ENCODE measurements at regions not wholly inside any gene's neighbourhood (a gene's known extent, or its start where the extent isn't known, plus 50 kb on each side); places are given as distances from the start of the nearest gene placed in this dataset.

GRCh38 chr4:179128299-179128698 lies 1686.1 kb upstream of the AGA start:
- TF ChIP-seq CTCF (IDR thresholded peaks at IDR 0.05 in 8 of 11, conservative IDR thresholded peaks at IDR 0.05 in 3 of 11) (no peak), POLR2AphosphoS5 (IDR thresholded peaks at IDR 0.05) (no peak), POLR2A (IDR thresholded peaks at IDR 0.05) (no peak)
- Histone ChIP-seq H3K9me3 (peaks cover 0 to 17% (median 3%) of the 10 kb centered on the region in 8 donors), H3K4me1 (no peaks in the 10 kb centered on the region), H3K4me3 (no peak overlapping the region), H3K36me3 (no peaks in the 10 kb centered on the region), H3K27me3 (replicated peaks in 1 of 7) (no peaks in the 10 kb centered on the region), H3K27ac (no peak overlapping the region)
- intact Hi-C loops (cut with DNase I; ENCODE audit: low total_unique reads): no loop called here
- no peak for DNase-seq
- 58 to 69% (median 65%) methylated on average over 4 of the region's 4 CpGs for WGBS, 5 donors

- no peak overlapping the region for H3K4me3 ChIP-seq
- intact Hi-C loops (cut with DNase I; ENCODE audit: low total_unique reads): no loop called here
- TF ChIP-seq POLR2AphosphoS5 (IDR thresholded peaks at IDR 0.05) (no peak), CTCF (IDR thresholded peaks at IDR 0.05 in 8 of 11, conservative IDR thresholded peaks at IDR 0.05 in 3 of 11) (no peak), POLR2A (IDR thresholded peaks at IDR 0.05) (no peak)
Measured at GRCh38 chr4:179130122-179130714, 1688.0 kb upstream of the AGA start.

GRCh38 chr4:179145746-179146525 lies 1703.7 kb upstream of the AGA start:
- WGBS, 5 donors: 69 to 81% (median 74%) methylated on average over 4 of the region's 4 CpGs
- no peak overlapping the region for H3K4me3 ChIP-seq
- no peak overlapping the region for H3K27ac ChIP-seq
- peaks cover 0 to 14% (median 0%) of the 10 kb centered on the region in 8 donors for H3K9me3 ChIP-seq
- H3K27me3 ChIP-seq (replicated peaks in 1 of 7): no peaks in the 10 kb centered on the region
- TF ChIP-seq POLR2A (IDR thresholded peaks at IDR 0.05): no peak
- TF ChIP-seq POLR2AphosphoS5 (IDR thresholded peaks at IDR 0.05): no peak
- no peak for TF ChIP-seq CTCF (IDR thresholded peaks at IDR 0.05 in 8 of 11, conservative IDR thresholded peaks at IDR 0.05 in 3 of 11)
- intact Hi-C loops (cut with DNase I; ENCODE audit: low total_unique reads): no loop called here
- no peak for DNase-seq
- H3K36me3 ChIP-seq: no peaks in the 10 kb centered on the region
- H3K4me1 ChIP-seq: no peaks in the 10 kb centered on the region

More at GRCh38 chr4:179130122-179130714, 1688.0 kb upstream of the AGA start:
- Histone ChIP-seq H3K27me3 (replicated peaks in 1 of 7) (no peaks in the 10 kb centered on the region), H3K4me1 (no peaks in the 10 kb centered on the region), H3K36me3 (no peaks in the 10 kb centered on the region), H3K9me3 (peaks cover 0 to 11% (median 0%) of the 10 kb centered on the region in 8 donors), H3K27ac (no peak overlapping the region)
- no peak for DNase-seq
- 63 to 75% (median 67%) methylated on average over 2 of the region's 2 CpGs for WGBS, 5 donors

GRCh38 chr4:179151770-179152169 lies 1709.5 kb upstream of the AGA start:
- Histone ChIP-seq H3K36me3 (no peaks in the 10 kb centered on the region), H3K4me3 (no peak overlapping the region), H3K4me1 (no peaks in the 10 kb centered on the region), H3K27me3 (replicated peaks in 1 of 7) (no peaks in the 10 kb centered on the region), H3K9me3 (peaks cover 0 to 16% (median 2%) of the 10 kb centered on the region in 8 donors), H3K27ac (no peak overlapping the region)
- intact Hi-C loops (cut with DNase I; ENCODE audit: low total_unique reads): no loop called here
- TF ChIP-seq CTCF (IDR thresholded peaks at IDR 0.05 in 8 of 11, conservative IDR thresholded peaks at IDR 0.05 in 3 of 11): no peak
- no peak for TF ChIP-seq POLR2A (IDR thresholded peaks at IDR 0.05)
- TF ChIP-seq POLR2AphosphoS5 (IDR thresholded peaks at IDR 0.05): no peak
- DNase-seq: no peak
- 59 to 76% (median 71%) methylated on average over 6 of the region's 6 CpGs for WGBS, 5 donors
